HCEC 1CT (cell line): ENCODE measurements at regions not wholly inside any gene's neighbourhood (a gene's known extent, or its start where the extent isn't known, plus 50 kb on each side); places are given as distances from the start of the nearest gene placed in this dataset.
"Not testable (repeated sequence)": the region's sequence is repeated elsewhere in the genome, so short reads cannot be mapped to it uniquely, and the experiment has no call there.

Source experiments
- DNase-seq: peaks from one replicate; pipeline ENCODE4 v3.0.0-alpha.2; 2017

DNA sequence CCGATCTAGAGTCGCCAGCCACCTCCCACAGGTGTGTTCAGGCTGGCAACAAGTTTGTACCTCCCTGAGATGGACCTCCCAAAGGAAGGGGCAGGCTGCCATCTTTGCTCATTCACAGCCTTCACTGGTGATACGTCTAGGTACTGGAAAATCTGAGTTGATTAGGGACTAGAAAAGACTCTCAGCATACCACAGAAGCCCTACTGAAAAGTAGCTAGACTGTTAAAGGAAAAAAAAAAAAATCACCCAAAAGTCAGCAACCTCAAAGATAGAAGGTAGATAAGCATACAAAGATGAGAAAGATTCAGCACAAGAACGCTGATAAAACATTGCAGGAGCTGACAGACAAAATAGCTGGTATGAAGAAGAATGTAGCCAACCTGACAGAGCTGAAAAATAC, 128.6 kb upstream of the WDR75 start:
- no peak for DNase-seq

DNA sequence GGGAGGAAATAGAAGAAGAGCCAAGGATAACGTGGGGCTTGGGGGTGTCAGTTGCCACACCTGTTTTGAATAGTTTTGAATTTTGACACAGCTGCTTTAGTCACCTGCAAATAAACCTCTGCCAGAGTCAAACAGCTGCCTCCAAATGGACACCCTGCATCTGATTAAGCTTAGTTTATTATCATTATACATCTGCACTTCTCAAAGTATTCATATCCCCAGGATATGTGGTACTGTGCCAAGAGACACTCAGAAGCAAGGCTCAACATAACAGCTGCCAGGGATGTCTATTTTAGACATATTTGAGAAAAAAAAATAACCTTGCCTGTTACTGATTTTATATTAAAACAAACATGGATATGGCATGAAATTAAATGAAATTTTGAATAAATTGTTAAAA, 122.5 kb upstream of the WDR75 start:
- DNase-seq: no peak

DNA sequence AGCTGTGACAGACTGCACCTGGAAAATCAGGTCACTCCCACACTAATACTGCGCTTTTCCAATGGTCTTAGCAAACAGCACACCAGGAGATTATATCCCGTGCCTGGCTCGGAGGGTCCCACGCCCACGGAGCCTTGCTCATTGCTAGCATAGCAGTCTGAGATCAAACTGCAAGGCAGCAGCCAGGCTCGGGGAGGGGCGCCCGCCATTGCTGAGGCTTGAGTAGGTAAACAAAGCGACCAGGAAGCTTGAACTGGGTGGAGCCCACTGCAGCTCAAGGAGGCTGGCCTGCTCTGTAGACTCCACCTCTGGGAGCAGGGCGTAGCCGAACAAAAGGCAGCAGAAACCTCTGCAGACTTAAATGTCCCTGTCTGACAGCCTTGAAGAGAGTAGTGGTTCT, 121.8 kb upstream of the WDR75 start:
- not testable (repeated sequence) for DNase-seq

DNA sequence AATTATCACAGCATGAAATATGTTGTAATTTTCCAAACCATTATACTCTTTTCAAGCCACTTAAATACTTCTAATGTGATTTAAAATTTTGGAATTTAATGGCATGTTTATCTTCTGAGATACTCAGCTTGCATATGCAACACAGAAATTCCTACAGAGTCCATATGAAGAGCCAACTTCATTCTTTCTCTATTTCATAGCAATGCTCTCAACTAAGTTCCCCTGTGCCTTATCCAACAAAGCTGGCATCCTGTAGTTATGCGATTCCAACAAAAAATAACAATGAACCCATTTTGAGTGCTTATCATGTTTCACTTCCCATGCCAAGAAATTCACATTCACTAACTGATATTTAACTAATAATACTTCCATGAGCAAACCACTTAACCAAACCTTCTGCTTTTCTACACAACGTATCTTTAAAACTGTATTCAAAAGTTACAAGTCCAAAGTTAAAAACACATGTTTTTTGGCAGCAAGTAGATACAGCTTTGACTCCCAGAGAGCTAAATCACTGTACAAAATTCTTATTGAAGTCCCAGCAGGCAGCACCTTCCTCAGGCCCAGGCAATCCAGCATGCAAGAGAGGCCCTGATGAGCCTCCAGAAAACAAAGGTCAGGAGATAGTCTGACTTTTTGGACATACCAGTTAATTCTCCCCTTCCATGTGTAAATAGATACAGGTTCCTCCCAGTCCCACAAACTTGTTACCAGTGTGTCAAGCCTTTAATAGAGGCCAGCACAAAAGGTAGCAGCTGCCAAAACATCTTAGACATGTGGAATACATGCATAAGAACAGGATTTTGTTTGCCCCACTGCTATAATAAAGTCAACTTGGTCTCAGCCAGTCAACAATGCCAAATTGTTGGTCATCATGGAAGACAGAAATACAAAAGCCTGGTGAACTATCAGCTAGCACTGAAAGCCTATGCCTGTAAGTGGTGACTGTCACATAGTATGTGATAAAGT, 113.1 kb upstream of the WDR75 start:
- DNase-seq: no peak

DNA sequence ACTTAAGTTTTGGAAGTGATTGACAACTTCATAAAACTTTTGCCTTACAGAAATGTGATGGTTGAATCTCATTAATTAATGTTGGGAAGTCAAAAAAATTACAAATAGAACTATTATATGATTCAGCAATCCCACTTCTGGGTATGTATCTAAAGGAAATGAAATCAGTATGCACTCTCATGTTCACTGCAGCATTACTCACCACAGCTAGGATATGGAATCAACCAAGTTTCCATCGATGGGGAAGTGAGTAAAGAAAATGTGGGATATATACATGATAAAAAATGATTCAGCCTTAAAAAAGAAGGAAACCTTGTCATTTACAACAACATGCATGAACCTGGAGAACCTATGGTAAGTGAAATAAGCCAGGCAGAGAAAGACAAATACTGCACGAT, 112.4 kb upstream of the WDR75 start:
- peak; percentile 73 for DNase-seq

DNA sequence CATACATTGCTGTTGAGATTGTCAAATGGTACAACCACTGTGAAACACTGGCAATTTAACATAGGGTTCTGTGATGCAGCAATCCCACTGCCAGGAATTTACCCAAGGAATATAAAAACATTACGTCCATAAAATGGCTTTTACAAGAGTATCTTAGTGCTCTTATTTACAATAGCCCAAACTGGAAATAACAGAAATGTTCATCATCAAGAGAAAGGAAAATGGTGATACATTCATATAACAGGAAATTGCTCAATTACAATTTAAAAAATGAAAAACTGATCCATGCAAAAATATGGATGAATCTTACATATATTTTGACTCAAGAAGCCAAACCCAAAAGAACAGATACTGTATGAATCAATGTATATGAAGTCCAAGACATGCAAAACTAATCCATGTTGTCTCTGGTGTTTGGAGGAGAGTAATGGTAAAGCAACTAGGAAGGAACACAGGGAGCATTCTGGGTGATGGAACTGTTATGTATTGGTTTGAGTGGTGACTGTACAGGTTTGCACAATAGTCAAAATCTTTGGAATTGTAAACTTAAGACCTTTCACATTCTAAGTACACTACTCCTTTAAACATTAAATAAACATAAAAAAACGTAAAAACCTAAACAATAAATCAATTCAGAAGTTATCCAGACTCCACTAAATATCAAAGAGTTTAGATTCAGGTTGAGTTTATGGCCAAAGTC, 104.8 kb upstream of the WDR75 start:
- peak; percentile 91 for DNase-seq

DNA sequence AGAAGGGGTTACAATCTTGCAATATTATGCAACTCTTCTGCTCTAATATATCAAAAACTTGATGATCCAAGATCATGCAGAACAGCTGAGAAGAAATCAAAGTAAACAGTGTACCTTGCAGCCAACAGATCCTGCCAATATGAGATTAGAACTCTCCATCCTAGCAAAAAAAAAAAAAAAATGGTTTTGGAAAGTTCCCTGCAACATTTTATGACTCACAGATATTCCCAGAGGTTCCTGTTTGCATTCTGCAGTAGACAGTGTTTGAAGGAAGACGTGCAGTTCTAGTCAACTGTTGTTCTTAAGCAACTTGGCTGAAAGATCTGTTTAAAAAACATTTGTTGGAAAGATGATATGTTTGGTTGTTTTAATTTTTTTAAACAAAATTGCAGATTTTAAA, 103.6 kb upstream of the WDR75 start:
- DNase-seq: peak; percentile 85

DNA sequence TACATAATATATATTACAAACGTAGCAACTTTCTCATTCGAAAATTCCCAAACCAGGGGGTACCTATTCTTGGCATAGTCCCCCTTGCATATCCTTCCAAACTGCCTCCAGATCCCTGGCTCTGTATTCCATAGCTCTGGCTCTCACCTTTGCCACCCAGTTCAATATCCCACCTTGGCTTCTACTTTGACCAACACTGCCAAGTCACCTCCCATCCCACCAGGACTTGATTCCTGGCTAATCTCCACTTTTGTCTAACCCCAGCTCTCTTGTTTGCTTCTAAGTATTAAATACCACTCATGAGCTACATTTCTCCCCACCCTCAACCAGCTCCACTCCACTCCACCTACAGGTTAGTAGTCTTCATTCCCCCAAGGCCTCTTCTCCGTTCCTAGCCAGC, 103.2 kb upstream of the WDR75 start:
- DNase-seq: no peak

DNA sequence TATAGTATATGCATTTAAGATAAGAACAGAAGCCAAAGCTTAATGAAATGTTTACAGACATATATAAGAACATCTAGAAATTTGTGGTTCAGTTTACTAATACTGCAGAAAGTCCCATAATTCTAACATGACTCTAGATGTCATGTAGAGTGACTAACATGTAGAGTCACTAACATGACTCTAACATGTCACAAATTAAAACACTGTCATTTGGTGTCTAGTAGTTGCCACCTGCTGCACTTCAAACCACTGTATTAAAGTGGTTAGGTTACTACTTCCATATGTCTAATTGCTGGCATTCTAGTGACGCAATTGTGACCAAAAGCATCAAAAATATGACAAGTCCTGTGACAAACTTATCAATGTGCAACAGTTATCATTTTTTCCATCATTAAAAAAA, 100.2 kb upstream of the WDR75 start:
- no peak for DNase-seq

DNA sequence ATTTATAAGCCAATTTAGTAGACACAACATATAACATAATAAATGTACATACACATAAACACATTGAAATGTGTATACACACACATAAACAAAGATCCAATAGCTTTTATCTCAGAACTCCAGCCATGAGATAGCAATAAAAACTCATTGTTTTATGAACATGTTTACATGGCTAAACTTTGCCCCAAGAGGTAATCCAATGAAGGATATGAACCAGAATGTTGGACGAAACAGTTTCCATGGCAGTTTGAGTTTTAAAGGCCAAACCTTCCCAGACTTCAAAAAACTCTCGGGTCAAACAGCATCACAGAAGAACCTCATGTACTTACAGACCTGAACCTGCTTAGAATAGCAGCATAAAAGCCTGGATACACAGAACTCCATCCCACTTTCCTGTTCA, 97.2 kb upstream of the WDR75 start:
- no peak for DNase-seq

DNA sequence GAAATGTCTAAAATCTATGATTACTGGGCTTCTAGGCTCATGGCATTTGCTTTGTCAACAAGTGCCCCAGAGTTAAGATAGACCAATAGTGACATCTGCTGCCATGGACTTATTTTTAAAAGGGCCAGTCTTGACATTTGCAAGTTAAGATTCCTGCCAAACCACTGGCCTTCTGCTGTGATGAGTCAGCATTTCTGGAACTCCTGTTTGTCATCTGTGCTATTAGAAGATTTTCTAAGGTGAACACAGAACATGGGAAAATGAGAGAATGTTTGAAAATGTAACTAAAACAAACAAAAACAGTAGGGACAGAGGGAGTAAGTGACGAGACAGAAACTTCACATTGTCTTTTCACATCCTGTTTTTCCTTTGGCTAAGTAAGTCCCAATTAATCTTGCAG, 93.7 kb upstream of the WDR75 start:
- DNase-seq: peak; percentile 97

DNA sequence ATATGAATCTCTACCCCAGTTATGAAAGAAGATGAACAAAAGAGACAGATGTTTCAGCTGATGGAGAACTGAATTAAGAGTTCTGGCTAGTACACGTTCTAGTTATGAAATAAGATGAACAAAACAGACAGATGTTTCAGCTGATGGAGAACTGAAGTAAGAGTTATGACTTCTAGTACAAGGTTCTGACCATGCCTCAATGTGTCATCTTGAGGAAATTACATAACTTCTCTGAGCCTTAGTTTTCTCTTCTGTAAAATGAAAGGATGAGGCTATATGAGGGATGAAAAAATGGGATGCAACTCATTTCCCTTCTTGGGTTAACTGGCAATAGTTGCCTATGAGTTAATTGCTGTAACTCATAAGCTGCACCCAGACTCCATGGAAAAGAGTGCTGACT, 92.9 kb upstream of the WDR75 start:
- peak; percentile 33 for DNase-seq

DNA sequence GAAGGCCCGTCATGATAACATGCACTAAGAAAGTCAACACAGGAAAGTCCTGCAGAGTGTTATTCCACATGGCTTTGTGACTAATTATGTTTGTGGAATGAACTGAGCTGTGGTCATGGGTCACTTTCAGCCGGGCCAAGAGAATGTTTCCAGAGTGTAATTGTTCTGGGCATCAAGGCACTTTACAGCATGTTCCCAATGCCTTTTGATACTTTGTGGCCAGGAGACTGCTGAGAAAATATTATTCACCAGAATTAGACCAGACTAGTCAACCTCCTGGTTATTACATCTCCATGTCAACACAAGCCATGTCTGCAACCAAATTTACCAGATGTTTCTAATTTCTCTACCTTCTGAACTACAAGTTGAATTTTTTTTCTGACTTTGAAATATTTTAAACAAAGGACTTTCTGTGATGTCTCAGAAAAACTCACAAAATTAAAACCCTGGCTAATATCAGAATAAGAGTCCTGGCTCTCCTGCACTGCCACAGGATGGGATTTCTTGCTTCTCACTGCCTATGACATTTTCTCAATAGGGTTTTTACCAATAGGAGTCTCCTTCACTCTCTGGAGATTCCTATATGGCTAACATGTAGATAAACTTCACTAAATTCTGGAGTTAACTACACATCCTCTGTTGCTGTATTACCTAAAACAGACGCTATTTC, 90.6 kb upstream of the WDR75 start:
- DNase-seq: peak; percentile 90

DNA sequence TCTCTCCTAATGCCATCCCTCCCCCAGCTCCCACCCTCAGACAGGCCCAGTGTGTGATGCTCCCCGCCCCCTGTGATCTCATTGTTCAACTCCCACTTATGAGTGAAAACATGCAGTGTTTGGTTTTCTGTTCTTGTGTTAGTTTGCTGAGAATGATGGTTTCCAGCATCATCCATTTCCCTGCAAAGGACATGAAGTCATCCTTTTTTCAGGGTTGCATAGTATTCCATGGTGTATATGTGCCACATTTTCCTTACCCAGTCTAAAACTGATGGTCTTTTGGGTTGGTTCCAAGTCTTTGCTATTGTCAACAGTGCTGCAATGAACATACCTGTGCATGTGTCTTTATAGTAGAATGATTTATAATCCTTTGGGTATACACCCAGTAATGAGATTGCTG, 89.3 kb upstream of the WDR75 start:
- DNase-seq: not testable (repeated sequence)

DNA sequence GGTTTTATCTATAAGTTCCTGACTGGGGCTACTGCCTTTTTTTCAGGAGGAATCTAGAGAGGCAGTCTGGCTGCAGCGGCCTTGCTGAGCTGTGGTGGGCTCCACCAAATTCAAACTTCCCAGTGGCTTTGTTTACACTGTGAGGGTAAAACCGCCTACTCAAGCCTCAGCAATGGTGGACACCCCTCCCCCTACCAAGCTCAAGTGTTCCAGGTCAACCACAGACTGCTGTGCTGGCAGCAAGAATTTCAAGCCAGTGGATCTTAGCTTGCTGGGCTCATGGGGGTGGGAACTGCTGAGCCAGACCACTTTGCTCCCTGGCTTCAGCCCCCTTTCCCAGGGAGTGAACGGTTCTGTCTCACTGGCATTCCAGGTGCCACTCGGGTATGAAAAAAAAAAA, 83.9 kb upstream of the WDR75 start:
- DNase-seq: not testable (repeated sequence)

DNA sequence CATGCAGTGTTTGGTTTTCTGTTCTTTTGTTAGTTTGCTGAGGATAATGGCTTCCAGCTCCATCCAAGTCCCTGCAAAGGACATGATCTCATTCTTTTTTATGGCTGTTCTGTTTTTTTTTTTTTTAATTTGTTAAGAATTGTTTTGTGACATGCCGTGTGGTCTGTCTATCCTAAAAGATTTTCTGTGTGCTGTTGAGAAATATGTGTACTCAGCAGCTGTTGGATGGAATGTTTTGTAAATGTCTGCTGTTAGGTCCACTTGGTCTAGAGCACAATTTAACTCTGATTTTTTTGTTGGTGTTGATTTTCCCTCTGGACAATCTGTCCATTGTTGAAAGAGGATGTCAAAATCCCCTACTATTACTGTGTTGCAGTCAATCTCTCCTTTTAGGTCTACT, 80.4 kb upstream of the WDR75 start:
- no peak for DNase-seq

DNA sequence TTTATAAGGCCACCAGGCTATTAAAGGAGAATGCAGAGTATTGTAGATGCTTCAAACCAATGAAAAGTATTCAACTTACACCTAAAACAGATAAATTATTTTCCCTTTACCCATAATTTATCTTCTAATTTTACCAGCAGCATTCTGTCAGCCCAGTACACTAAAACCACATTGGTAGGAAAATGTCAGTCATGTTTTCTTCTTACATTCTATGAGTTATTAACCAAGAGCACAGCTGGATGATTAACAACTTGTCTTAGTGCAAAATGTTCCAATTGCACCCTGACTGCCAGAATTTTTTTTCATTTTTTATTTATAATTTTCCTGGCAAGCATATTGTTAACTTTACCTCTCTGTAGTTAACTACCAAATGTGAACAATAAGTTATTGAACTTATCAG, 79.0 kb upstream of the WDR75 start:
- peak; percentile 23 for DNase-seq

DNA sequence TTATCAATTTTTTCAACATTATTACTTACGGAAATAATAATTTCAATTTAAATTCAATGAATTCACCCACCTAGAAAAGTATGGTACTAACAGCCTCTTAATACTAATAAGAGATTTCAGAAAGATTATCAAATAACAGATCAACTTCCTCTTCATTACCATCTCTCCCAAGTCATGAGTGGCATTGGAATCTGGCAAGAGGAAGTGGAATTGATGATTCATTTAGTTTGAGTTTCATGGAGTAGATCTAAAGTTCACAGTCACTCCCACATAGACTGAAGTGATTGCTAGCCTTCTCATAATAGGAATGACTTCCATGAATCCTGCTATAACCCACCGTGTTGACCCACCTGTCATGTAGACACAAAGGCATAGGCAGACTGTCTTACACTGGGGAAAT, 77.7 kb upstream of the WDR75 start:
- peak; percentile 83 for DNase-seq

DNA sequence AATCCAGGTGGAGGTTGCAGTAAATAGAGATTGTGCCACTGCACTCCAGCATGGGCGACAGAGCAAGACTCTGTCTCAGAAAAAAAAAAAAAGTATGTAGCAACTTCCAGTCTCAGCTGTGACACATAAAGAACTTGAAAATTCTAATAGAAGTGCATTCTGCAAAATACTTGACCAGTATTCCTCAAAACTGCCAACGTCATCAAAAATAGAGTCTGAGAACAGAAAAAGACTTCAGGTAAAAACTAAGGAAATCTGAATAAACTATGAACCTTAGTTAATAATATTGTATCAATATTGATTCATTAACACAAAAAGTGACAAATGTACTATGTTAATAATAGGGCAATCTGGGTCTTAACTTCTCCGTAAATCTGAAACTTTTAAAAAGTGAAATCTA, 76.7 kb upstream of the WDR75 start:
- DNase-seq: no peak

DNA sequence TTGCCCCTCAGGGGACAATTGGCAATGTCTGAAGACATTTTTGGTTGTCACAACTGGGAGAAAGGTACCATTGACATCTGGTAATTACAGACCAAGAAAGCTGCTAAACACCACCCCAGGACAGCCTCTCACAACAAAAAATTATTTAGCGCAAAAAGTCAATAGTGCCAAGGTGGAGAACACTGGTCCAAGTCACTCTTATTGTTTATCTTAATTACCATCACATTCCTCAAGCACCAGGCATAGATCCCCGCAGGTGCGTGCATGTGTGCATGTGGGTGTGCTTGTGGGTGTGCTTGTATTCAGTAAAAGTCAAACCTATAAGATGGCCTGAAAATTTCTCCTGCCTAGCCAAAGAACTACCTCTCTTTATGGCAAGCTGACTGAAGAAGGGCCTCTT, 74.9 kb upstream of the WDR75 start:
- no peak for DNase-seq

DNA sequence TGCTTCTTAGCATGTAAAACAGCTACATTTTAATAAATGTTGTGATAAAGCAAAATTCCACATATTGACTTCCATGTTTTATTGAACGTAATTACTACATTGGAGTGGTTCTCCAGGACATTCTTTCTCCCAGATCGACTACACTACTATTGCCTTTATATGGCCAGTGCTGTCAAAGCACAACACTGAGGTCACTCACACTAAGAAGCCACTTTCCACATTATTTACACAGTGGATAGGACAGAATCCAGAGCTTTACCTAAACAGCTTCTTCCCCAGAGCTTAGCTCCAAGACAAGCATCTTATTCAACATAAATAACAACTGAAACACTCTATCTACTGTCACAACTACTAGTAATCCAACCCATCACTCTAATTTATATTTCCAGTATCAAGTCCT, 73.9 kb upstream of the WDR75 start:
- no peak for DNase-seq

DNA sequence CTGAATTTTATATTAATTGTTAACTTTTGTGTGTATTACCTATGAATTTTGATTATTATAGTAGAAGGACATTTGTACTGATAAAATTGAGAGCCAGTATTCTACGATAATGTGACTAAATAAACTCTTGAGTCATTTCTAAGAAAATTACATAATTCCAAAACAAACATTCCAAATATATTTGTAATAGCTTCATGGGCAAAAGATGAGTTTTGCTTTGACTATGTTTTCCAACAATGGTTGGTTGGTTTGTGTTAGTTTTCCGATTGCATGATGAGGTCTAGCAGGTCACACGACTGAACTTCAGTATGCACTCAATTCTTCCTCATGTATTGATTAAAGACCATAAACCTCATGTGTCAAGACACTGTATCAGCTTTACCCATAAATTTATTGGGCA, 71.7 kb upstream of the WDR75 start:
- DNase-seq: peak; percentile 87

DNA sequence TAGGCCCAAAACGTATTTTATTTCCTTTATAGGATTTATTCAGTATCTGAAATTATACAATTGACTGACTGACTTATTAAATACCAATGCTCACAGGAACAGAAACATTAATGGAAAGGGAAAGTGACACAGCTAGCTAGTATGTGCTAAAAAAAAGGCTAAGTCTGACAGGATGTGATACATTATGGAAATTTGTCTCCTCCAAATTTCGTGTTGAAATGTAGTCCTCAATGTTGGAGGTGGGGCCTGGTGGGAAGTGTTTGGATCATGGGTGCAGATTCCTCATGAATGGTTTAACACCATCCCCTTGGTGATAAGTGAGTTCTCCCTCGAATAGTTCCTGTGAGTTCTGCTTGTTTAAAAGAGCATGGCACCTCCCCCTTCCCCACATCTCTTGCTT, 70.6 kb upstream of the WDR75 start:
- DNase-seq: peak; percentile 82
